Nephron progenitor cell (in vitro differentiated cells): ENCODE measurements at regions not wholly inside any gene's neighbourhood (a gene's known extent, or its start where the extent isn't known, plus 50 kb on each side); places are given as distances from the start of the nearest gene placed in this dataset.

Source experiments
- DNase-seq: peaks from one replicate; pipeline ENCODE4 v3.0.0; 2021
- H3K27ac Mint-ChIP-seq: 2 replicates; pipeline ENCODE4 v1.8.0; 2021; ENCODE audit warnings: mild to moderate bottlenecking, moderate library complexity, mixed read lengths
- H3K27me3 Mint-ChIP-seq: 2 replicates; pipeline ENCODE4 v1.8.0; 2021; ENCODE audit warnings: mild to moderate bottlenecking, low read depth, mixed read lengths; ENCODE audit not compliant: poor library complexity
- H3K36me3 Mint-ChIP-seq: 2 replicates; pipeline ENCODE4 v1.8.0; 2021; ENCODE audit warnings: low read depth, mixed read lengths
- H3K4me1 Mint-ChIP-seq: 2 replicates; pipeline ENCODE4 v1.8.0; 2021; ENCODE audit warnings: mixed read lengths
- H3K4me3 Mint-ChIP-seq: 2 replicates; pipeline ENCODE4 v1.8.0; 2021; ENCODE audit warnings: mild to moderate bottlenecking, moderate library complexity, mixed read lengths
- H3K9me3 Mint-ChIP-seq: 2 replicates; pipeline ENCODE4 v1.8.0; 2021; ENCODE audit warnings: mild to moderate bottlenecking, moderate library complexity, mixed read lengths
- CTCF ChIP-seq: fragments of 200-600 bp; sonication (generic); IDR thresholded peaks from 2 replicates; pipeline ENCODE4 v1.5.0; 2021; ENCODE audit warnings: antibody characterized with exemption

- H3K4me3 Mint-ChIP-seq = no peak overlapping the region
- H3K27me3 Mint-ChIP-seq = no peaks in the 10 kb centered on the region
Observed at GRCh38 chr5:92990771-92991170, 590.2 kb downstream of the NR2F1-AS1 start.

GRCh38 chr5:92981001-92981400 is 600.0 kb downstream of the NR2F1-AS1 start:
- Mint-ChIP-seq H3K4me1 (peaks cover 39% of the 10 kb centered on the region), H3K27ac (no peak overlapping the region), H3K27me3 (no peaks in the 10 kb centered on the region), H3K4me3 (no peak overlapping the region), H3K36me3 (peaks cover 25% of the 10 kb centered on the region), H3K9me3 (peaks cover 23% of the 10 kb centered on the region)
- TF ChIP-seq CTCF = no peak
- no peak for DNase-seq

More at GRCh38 chr5:92990771-92991170, 590.2 kb downstream of the NR2F1-AS1 start:
- peaks cover 47% of the 10 kb centered on the region for H3K9me3 Mint-ChIP-seq
- peaks cover 22% of the 10 kb centered on the region for H3K4me1 Mint-ChIP-seq
- no peak for TF ChIP-seq CTCF
- DNase-seq = no peak
- H3K36me3 Mint-ChIP-seq = peaks cover 32% of the 10 kb centered on the region
- H3K27ac Mint-ChIP-seq = no peak overlapping the region

GRCh38 chr5:92980491-92980890 is 600.5 kb downstream of the NR2F1-AS1 start:
- H3K4me3 Mint-ChIP-seq = no peak overlapping the region
- H3K27ac Mint-ChIP-seq = peak overlapping the region; percentile 93
- peaks cover 39% of the 10 kb centered on the region for H3K4me1 Mint-ChIP-seq
- no peak for TF ChIP-seq CTCF
- no peak for DNase-seq
- peaks cover 25% of the 10 kb centered on the region for H3K36me3 Mint-ChIP-seq
- H3K9me3 Mint-ChIP-seq = peaks cover 21% of the 10 kb centered on the region
- no peaks in the 10 kb centered on the region for H3K27me3 Mint-ChIP-seq

GRCh38 chr5:92979716-92980115 is 601.3 kb downstream of the NR2F1-AS1 start:
- peaks cover 24% of the 10 kb centered on the region for H3K36me3 Mint-ChIP-seq
- no peak for TF ChIP-seq CTCF
- no peaks in the 10 kb centered on the region for H3K27me3 Mint-ChIP-seq
- H3K4me1 Mint-ChIP-seq = peaks cover 39% of the 10 kb centered on the region
- DNase-seq = peak; percentile 23
- H3K27ac Mint-ChIP-seq = peak overlapping the region; percentile 93
- H3K4me3 Mint-ChIP-seq = peak overlapping the region; percentile 28
- H3K9me3 Mint-ChIP-seq = peaks cover 18% of the 10 kb centered on the region

GRCh38 chr5:92977846-92978540 is 603.0 kb downstream of the NR2F1-AS1 start:
- H3K27ac Mint-ChIP-seq = peak overlapping the region; percentile 96
- H3K9me3 Mint-ChIP-seq = peaks cover 15% of the 10 kb centered on the region
- no peak for DNase-seq
- peaks cover 16% of the 10 kb centered on the region for H3K36me3 Mint-ChIP-seq
- no peak for TF ChIP-seq CTCF
- peaks cover 39% of the 10 kb centered on the region for H3K4me1 Mint-ChIP-seq
- H3K4me3 Mint-ChIP-seq = no peak overlapping the region
- no peaks in the 10 kb centered on the region for H3K27me3 Mint-ChIP-seq

- peaks cover 27% of the 10 kb centered on the region for H3K9me3 Mint-ChIP-seq
- no peaks in the 10 kb centered on the region for H3K27me3 Mint-ChIP-seq
- no peak overlapping the region for H3K4me3 Mint-ChIP-seq
- no peak overlapping the region for H3K27ac Mint-ChIP-seq
- peaks cover 44% of the 10 kb centered on the region for H3K4me1 Mint-ChIP-seq
- peaks cover 21% of the 10 kb centered on the region for H3K36me3 Mint-ChIP-seq
- DNase-seq = no peak
- TF ChIP-seq CTCF = no peak
Observed at GRCh38 chr5:92976156-92976555, 604.9 kb downstream of the NR2F1-AS1 start.
